Muscle layer of colon (tissue), 2 donors: ENCODE measurements at regions not wholly inside any gene's neighbourhood (a gene's known extent, or its start where the extent isn't known, plus 50 kb on each side); places are given as distances from the start of the nearest gene placed in this dataset.

Experiments
- H3K27ac ChIP-seq: one replicate; pipeline ENCODE4 v1.7.0; 2013; ENCODE audit warnings: low read depth, mild to moderate bottlenecking, low read length, moderate library complexity
- H3K27me3 ChIP-seq, 2 donors: one replicate each; pipeline ENCODE4 v1.7.0; 2013; ENCODE audit warnings: low read length in 2 of 2, mild to moderate bottlenecking in 2 of 2; ENCODE audit not compliant: insufficient read depth in 2 of 2, control insufficient read depth in 1 of 2
- H3K36me3 ChIP-seq: one replicate; pipeline ENCODE4 v1.7.0; 2013; ENCODE audit warnings: mild to moderate bottlenecking, low read length; ENCODE audit not compliant: insufficient read depth
- H3K4me1 ChIP-seq: one replicate; pipeline ENCODE4 v1.7.0; 2013; ENCODE audit warnings: mild to moderate bottlenecking, low read length; ENCODE audit not compliant: insufficient read depth
- H3K4me3 ChIP-seq, 2 donors: one replicate each; pipeline ENCODE4 v1.7.0; 2013; ENCODE audit warnings: low read length in 2 of 2, low read depth in 1 of 2, mild to moderate bottlenecking in 1 of 2, moderate library complexity in 1 of 2
- H3K9ac ChIP-seq: one replicate; pipeline ENCODE4 v1.7.0; 2013; ENCODE audit warnings: low read length
- H3K9me3 ChIP-seq: one replicate; pipeline ENCODE4 v1.7.0; 2013; ENCODE audit warnings: mild to moderate bottlenecking, low read length
- donor health status: abdominal sarcoma.
- donor health status: Adenocarcinoma of cecum.

DNA sequence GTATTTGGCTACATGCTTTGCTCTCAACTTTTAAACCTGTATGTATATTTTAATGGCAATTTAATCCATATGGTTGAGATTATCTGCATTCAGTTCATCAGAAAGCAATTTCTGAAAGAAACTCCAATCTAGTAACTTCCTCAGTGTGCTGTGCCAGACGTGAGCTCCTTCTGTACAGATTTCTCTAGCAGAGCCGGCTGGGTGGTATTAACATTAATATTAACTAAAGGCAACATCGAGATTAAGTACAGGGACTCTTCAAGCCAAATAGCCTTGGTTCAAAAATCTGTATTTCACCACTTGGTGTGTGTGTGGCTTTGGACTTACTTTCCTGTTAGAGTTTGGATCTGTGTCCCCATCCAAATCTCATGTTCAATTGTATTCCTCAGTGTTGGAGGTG, 55.5 kb upstream of the NUDT7 start:
- Histone ChIP-seq H3K4me3 (no peak overlapping the region), H3K9ac (no peak overlapping the region), H3K27me3 (no peaks in the 10 kb centered on the region), H3K36me3 (no peaks in the 10 kb centered on the region), H3K9me3 (no peaks in the 10 kb centered on the region), H3K4me1 (no peaks in the 10 kb centered on the region), H3K27ac (no peak overlapping the region)

DNA sequence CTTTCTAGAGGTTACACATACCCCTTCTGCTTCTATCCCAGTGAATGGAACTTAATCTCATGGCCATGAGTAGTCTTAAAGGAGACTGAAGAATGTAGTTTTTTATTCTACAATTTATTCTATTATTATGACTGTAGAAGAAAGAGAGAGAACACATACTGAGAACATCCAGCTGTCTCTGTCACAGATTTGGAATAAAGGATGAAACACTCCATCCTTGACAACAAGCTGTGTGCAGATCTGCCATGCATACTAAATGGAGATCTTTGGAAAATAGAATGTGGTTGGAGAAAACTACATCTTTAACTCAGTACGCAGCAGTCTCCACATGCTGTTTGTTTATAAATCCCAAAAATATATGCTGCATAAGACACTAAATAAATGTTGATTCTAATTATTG, 54.1 kb upstream of the NUDT7 start:
- Histone ChIP-seq H3K27ac (no peak overlapping the region), H3K36me3 (no peaks in the 10 kb centered on the region), H3K4me3 (no peak overlapping the region), H3K9ac (no peak overlapping the region), H3K9me3 (no peaks in the 10 kb centered on the region), H3K27me3 (no peaks in the 10 kb centered on the region), H3K4me1 (no peaks in the 10 kb centered on the region)

- no peaks in the 10 kb centered on the region for H3K9me3 ChIP-seq
- H3K27me3 ChIP-seq: no peaks in the 10 kb centered on the region
- H3K4me1 ChIP-seq: no peaks in the 10 kb centered on the region
- no peak overlapping the region for H3K9ac ChIP-seq
- H3K4me3 ChIP-seq: no peak overlapping the region
- no peaks in the 10 kb centered on the region for H3K36me3 ChIP-seq
- no peak overlapping the region for H3K27ac ChIP-seq
These were observed 53.3 kb upstream of the NUDT7 start for GRCh38 chr16:77669057-77669456.
